ENCODE measurements at regions not wholly inside any gene's neighbourhood (a gene's known extent, or its start where the extent isn't known, plus 50 kb on each side); places are given as distances from the start of the nearest gene placed in this dataset.
A peak's percentile ranks its signal among the peaks of the same experiment; 100 is the strongest.

- no peak for DNase-seq
These were observed 51.5 kb upstream of the MNX1 start for GRCh38 chr7:157061979-157062378.

GRCh38 chr7:157065046-157065445 lies 54.6 kb upstream of the MNX1 start:
- no peak for DNase-seq

- DNase-seq, result no peak
These were observed 61.9 kb upstream of the MNX1 start for GRCh38 chr7:157072361-157072760.

- no peak for DNase-seq
These were observed 62.9 kb upstream of the MNX1 start for GRCh38 chr7:157073335-157073734.

GRCh38 chr7:157073949-157074624 lies 63.6 kb upstream of the MNX1 start:
- DNase-seq, result no peak

GRCh38 chr7:157076466-157076865 lies 62.3 kb upstream of the UBE3C start:
- DNase-seq, result no peak

- no peak for DNase-seq
These were observed 61.7 kb upstream of the UBE3C start for GRCh38 chr7:157077021-157077420.

- peak; percentile 4 for DNase-seq
These were observed 60.6 kb upstream of the UBE3C start for GRCh38 chr7:157077986-157078644.

GRCh38 chr7:157079116-157079515 lies 59.6 kb upstream of the UBE3C start:
- no peak for DNase-seq

GRCh38 chr7:157080111-157080730 lies 58.5 kb upstream of the UBE3C start:
- DNase-seq, result no peak

GRCh38 chr7:157086508-157087187 lies 52.1 kb upstream of the UBE3C start:
- no peak for DNase-seq

GRCh38 chr7:157087646-157088045 lies 51.1 kb upstream of the UBE3C start:
- no peak for DNase-seq

GRCh38 chr7:157088136-157088535 lies 50.6 kb upstream of the UBE3C start:
- DNase-seq, result no peak

Data from hematopoietic multipotent progenitor cell treated with erythropoietin and hydrocortisone succinate and interleukin-3 and kit ligand, for 4 days (in vitro differentiated cells).